ENCODE measurements at regions not wholly inside any gene's neighbourhood (a gene's known extent, or its start where the extent isn't known, plus 50 kb on each side); places are given as distances from the start of the nearest gene placed in this dataset.

GRCh38 chr6:144360401-144360800, 75.3 kb downstream of the UTRN start:
- TF ChIP-seq EP300 (IDR thresholded peaks at IDR 0.05; ENCODE audit: borderline replicate concordance) (no peak), TAF1 (IDR thresholded peaks at IDR 0.05; ENCODE audit: low read depth) (no peak), YY1 (IDR thresholded peaks at IDR 0.05; ENCODE audit: low read depth) (no peak), CREB1 (IDR thresholded peaks at IDR 0.05; ENCODE audit: low read depth) (no peak), NFIC (IDR thresholded peaks at IDR 0.05) (no peak), EGR1 (IDR thresholded peaks at IDR 0.05) (no peak), USF1 (IDR thresholded peaks at IDR 0.05) (no peak), RAD21 (IDR thresholded peaks at IDR 0.05; ENCODE audit: low read depth) (no peak), CEBPB (IDR thresholded peaks at IDR 0.05) (no peak), ZBTB7A (IDR thresholded peaks at IDR 0.05; ENCODE audit: low read depth) (no peak), TCF12 (IDR thresholded peaks at IDR 0.05; ENCODE audit: low read depth) (no peak)
- TF ChIP-seq, protein P1, sequence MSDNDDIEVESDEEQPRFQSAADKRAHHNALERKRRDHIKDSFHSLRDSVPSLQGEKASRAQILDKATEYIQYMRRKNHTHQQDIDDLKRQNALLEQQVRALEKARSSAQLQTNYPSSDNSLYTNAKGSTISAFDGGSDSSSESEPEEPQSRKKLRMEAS (IDR thresholded peaks at IDR 0.05): no peak
- TF ChIP-seq, protein P2, sequence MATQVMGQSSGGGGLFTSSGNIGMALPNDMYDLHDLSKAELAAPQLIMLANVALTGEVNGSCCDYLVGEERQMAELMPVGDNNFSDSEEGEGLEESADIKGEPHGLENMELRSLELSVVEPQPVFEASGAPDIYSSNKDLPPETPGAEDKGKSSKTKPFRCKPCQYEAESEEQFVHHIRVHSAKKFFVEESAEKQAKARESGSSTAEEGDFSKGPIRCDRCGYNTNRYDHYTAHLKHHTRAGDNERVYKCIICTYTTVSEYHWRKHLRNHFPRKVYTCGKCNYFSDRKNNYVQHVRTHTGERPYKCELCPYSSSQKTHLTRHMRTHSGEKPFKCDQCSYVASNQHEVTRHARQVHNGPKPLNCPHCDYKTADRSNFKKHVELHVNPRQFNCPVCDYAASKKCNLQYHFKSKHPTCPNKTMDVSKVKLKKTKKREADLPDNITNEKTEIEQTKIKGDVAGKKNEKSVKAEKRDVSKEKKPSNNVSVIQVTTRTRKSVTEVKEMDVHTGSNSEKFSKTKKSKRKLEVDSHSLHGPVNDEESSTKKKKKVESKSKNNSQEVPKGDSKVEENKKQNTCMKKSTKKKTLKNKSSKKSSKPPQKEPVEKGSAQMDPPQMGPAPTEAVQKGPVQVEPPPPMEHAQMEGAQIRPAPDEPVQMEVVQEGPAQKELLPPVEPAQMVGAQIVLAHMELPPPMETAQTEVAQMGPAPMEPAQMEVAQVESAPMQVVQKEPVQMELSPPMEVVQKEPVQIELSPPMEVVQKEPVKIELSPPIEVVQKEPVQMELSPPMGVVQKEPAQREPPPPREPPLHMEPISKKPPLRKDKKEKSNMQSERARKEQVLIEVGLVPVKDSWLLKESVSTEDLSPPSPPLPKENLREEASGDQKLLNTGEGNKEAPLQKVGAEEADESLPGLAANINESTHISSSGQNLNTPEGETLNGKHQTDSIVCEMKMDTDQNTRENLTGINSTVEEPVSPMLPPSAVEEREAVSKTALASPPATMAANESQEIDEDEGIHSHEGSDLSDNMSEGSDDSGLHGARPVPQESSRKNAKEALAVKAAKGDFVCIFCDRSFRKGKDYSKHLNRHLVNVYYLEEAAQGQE (IDR thresholded peaks at IDR 0.05; ENCODE audit: low read depth): no peak
